BLaER1 (cell line): ENCODE measurements at regions not wholly inside any gene's neighbourhood (a gene's known extent, or its start where the extent isn't known, plus 50 kb on each side); places are given as distances from the start of the nearest gene placed in this dataset.

Experiments used
- H3K27ac ChIP-seq: shearing (Covaris generic); formaldehyde crosslinking; 2 replicates; pipeline ENCODE4 v1.8.1; 2022
- H3K27me3 ChIP-seq: shearing (Covaris generic); formaldehyde crosslinking; 2 replicates; pipeline ENCODE4 v1.8.1; 2022
- H3K36me3 ChIP-seq: shearing (Covaris generic); formaldehyde crosslinking; 2 replicates; pipeline ENCODE4 v1.8.1; 2022
- H3K4me1 ChIP-seq: shearing (Covaris generic); formaldehyde crosslinking; 2 replicates; pipeline ENCODE4 v1.8.1; 2022
- H3K4me2 ChIP-seq: shearing (Covaris generic); formaldehyde crosslinking; 2 replicates; pipeline ENCODE4 v1.8.1; 2022
- H3K4me3 ChIP-seq: shearing (Covaris generic); formaldehyde crosslinking; 2 replicates; pipeline ENCODE4 v1.8.1; 2022
- H3K9ac ChIP-seq: shearing (Covaris generic); formaldehyde crosslinking; 2 replicates; pipeline ENCODE4 v1.8.1; 2022
- H3K9me3 ChIP-seq: shearing (Covaris generic); formaldehyde crosslinking; 2 replicates; pipeline ENCODE4 v1.8.1; 2022
- H4K20me1 ChIP-seq: shearing (Covaris generic); formaldehyde crosslinking; 2 replicates; pipeline ENCODE4 v1.8.1; 2022
- Cebpa-rat ChIP-seq: shearing (Covaris generic); IDR thresholded peaks from 2 replicates; pipeline ENCODE4 v1.8.1; 2022

DNA sequence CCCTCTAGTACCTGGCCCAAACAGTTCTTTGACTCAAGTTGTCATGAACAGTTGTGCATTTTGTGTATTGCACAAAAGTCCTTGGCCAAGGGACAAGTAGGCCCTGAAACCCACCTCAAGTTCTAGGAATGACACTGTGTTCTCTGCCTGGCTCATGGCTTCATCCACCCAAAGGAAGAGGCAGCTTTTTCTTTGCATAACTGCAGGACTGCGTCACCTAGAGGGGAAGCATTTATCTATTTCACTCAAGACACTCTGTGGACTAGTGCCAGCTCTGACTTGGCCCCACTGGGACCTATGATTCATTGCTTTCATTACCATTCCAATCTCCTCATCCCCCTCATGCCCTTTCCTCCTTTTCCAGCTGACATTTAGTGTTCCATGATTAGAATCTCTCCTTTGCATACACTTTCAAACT is 119.3 kb upstream of the SIX2 start:
- H3K4me2 ChIP-seq = peak overlapping the region; percentile 4; the same call in 1 of the 2 replicates
- no peak for TF ChIP-seq Cebpa-rat
- peaks cover 52% of the 10 kb centered on the region for H3K4me1 ChIP-seq
- H3K36me3 ChIP-seq = no peaks in the 10 kb centered on the region
- H3K9ac ChIP-seq = no peak overlapping the region
- no peaks in the 10 kb centered on the region for H3K27me3 ChIP-seq
- no peak overlapping the region for H3K27ac ChIP-seq
- peaks cover 10% of the 10 kb centered on the region; the same call in 1 of the 2 replicates for H3K9me3 ChIP-seq
- H3K4me3 ChIP-seq = no peak overlapping the region
- H4K20me1 ChIP-seq = no peaks in the 10 kb centered on the region

GRCh38 chr2:45127891-45128290 is 118.6 kb upstream of the SIX2 start:
- H3K36me3 ChIP-seq = no peaks in the 10 kb centered on the region
- H3K9ac ChIP-seq = no peak overlapping the region
- H3K27me3 ChIP-seq = no peaks in the 10 kb centered on the region
- H4K20me1 ChIP-seq = no peaks in the 10 kb centered on the region
- peaks cover 45% of the 10 kb centered on the region for H3K4me1 ChIP-seq
- H3K4me3 ChIP-seq = no peak overlapping the region
- peaks cover 10% of the 10 kb centered on the region; the same call in 1 of the 2 replicates for H3K9me3 ChIP-seq
- no peak overlapping the region for H3K27ac ChIP-seq
- 0 out of 2 replicates have a peak overlapping the region, but pooled peaks have one; percentile 4 for H3K4me2 ChIP-seq
- no peak for TF ChIP-seq Cebpa-rat

DNA sequence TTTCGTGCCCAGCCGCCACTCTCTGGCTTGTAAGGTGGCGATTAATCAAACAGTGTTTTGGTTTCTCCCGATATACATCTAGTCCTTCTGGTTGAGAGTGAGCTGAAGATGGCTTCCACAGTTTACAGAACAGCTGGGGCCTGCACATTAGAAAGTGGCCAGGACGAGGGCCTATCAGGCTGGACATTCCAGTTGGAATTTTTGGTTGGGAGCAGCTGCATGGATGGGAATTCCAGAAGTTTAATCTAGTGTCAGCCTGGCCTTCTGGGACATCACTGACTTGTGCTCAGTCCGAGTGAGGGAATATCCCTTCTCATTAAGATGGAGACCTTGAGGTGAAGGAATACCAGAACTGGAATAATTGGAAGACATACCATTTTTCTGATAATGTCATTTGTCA is 118.1 kb upstream of the SIX2 start:
- H3K27ac ChIP-seq = no peak overlapping the region

DNA sequence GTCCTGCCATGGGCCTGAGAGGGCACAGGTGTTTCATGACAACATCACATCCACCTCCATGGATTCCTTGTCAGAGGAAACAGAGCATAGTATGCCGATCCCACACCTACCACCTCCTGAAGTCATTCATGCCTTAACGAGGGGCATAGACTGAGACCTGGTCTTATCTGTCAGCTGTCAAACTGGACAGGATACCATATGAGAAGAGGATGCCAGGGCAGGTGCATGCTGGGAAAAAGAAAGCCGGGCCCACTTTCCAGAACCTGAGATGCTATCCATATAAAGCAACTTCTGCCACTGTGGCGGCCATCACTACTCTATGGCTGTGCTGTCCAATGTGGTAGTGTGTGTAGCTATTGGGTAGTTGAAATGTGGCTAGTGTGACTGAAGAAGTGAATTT is 116.0 kb upstream of the SIX2 start:
- Histone ChIP-seq H3K36me3 (no peaks in the 10 kb centered on the region), H3K4me3 (no peak overlapping the region), H4K20me1 (no peaks in the 10 kb centered on the region), H3K9ac (no peak overlapping the region), H3K4me2 (no peak overlapping the region), H3K4me1 (peaks cover 19% of the 10 kb centered on the region), H3K27ac (no peak overlapping the region), H3K27me3 (no peaks in the 10 kb centered on the region), H3K9me3 (peaks cover 10% of the 10 kb centered on the region; the same call in 1 of the 2 replicates)
- no peak for TF ChIP-seq Cebpa-rat

More for the DNA sequence above, 118.1 kb upstream of the SIX2 start:
- H3K9ac ChIP-seq = no peak overlapping the region
- no peaks in the 10 kb centered on the region for H3K27me3 ChIP-seq
- TF ChIP-seq Cebpa-rat = no peak
- H3K4me1 ChIP-seq = peaks cover 40% of the 10 kb centered on the region
- H3K4me3 ChIP-seq = no peak overlapping the region
- H3K36me3 ChIP-seq = no peaks in the 10 kb centered on the region
- H3K9me3 ChIP-seq = peaks cover 10% of the 10 kb centered on the region; the same call in 1 of the 2 replicates
- no peaks in the 10 kb centered on the region for H4K20me1 ChIP-seq
- no peak overlapping the region for H3K4me2 ChIP-seq

- no peak overlapping the region for H3K4me2 ChIP-seq
- H3K27me3 ChIP-seq = no peaks in the 10 kb centered on the region
- H3K9ac ChIP-seq = no peak overlapping the region
- H3K4me1 ChIP-seq = peaks cover 11% of the 10 kb centered on the region
- H3K27ac ChIP-seq = no peak overlapping the region
- H3K36me3 ChIP-seq = no peaks in the 10 kb centered on the region
- TF ChIP-seq Cebpa-rat = no peak
- H3K9me3 ChIP-seq = peaks cover 2% of the 10 kb centered on the region; the same call in 1 of the 2 replicates
- no peak overlapping the region for H3K4me3 ChIP-seq
- H4K20me1 ChIP-seq = no peaks in the 10 kb centered on the region
Observed at GRCh38 chr2:45124456-45124855, 115.2 kb upstream of the SIX2 start.

DNA sequence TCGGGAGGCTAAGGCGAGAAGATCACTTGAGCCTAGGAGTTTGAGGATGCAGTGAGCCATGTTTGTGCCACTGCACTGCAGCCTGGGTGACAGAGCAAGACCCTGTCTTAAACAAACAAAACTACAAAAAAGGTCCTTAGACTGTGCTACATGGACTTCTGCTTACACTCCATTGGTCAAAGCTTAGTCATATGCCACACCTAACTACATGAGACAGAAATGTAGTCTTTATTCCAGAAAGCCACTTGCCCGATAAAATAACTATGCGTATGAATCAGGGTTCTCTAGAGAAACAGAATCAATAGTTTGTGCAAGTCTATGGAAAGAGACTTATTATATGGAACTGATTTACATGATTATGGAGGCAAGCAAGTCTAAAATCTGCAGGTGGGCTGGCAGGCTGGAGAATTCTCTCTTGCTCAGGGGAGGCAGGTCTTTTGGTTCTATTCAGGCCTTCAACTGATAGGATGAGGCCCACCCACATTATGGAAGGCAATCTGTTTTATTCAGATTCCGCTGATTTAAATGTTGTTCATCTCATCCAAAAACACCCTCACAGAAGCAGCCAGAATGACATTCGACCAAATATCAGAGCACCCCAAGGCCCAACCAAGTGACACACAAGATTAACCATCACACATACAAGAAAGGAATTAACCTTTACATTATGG is 114.4 kb upstream of the SIX2 start:
- TF ChIP-seq Cebpa-rat = no peak
- H3K9ac ChIP-seq = no peak overlapping the region
- H3K4me1 ChIP-seq = peaks cover 6% of the 10 kb centered on the region
- no peaks in the 10 kb centered on the region for H4K20me1 ChIP-seq
- no peak overlapping the region for H3K4me3 ChIP-seq
- H3K27me3 ChIP-seq = no peaks in the 10 kb centered on the region
- H3K36me3 ChIP-seq = no peaks in the 10 kb centered on the region
- H3K4me2 ChIP-seq = no peak overlapping the region
- no peaks in the 10 kb centered on the region for H3K9me3 ChIP-seq
- no peak overlapping the region for H3K27ac ChIP-seq

- Histone ChIP-seq H3K27me3 (no peaks in the 10 kb centered on the region), H3K27ac (no peak overlapping the region)
Observed at GRCh38 chr2:45123065-45123464, 113.8 kb upstream of the SIX2 start.

DNA sequence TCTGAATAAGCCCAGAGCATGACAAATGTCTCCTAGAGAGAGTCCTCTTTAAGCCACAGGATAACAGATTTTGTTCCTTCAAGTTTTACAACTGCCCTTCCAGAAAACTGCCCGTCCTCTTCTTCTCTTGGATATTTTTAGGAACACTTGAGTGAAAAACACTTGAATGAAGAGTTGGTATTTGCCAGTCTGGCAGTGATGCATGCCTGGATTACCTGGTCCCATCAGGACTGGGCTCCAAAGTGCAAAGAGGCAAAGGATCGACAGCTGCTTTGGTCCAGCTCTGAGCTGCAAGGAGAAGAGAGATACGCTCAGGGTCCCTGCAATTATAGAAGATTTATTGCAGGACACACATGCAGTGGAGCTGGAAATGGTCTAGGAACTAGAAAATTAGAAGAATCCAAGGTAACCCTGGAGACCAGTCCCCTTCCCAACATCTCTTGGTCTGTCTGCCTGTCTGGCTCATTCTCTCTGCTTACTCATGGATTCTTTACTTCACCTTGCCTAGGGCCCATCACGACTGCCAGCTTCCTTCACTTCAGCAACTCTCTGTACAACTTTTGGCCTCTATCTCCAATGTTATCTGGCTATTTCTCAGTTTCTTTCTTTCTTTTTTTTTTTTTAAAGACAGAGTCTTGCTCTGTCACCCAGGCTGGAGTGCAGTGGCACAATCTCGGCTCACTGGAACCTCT is 112.1 kb upstream of the SIX2 start:
- Histone ChIP-seq H3K27me3 (no peaks in the 10 kb centered on the region), H3K36me3 (no peaks in the 10 kb centered on the region), H3K4me2 (no peak overlapping the region), H3K27ac (no peak overlapping the region), H3K4me3 (no peak overlapping the region), H3K9me3 (no peaks in the 10 kb centered on the region), H3K9ac (no peak overlapping the region), H3K4me1 (no peaks in the 10 kb centered on the region), H4K20me1 (no peaks in the 10 kb centered on the region)
- no peak for TF ChIP-seq Cebpa-rat

More at GRCh38 chr2:45123065-45123464, 113.8 kb upstream of the SIX2 start:
- Histone ChIP-seq H3K36me3 (no peaks in the 10 kb centered on the region), H4K20me1 (no peaks in the 10 kb centered on the region), H3K9me3 (no peaks in the 10 kb centered on the region), H3K4me3 (no peak overlapping the region), H3K4me1 (peaks cover under 1% of the 10 kb centered on the region; the same call in 1 of the 2 replicates), H3K9ac (no peak overlapping the region), H3K4me2 (no peak overlapping the region)
- no peak for TF ChIP-seq Cebpa-rat

GRCh38 chr2:45120546-45120945 is 111.3 kb upstream of the SIX2 start:
- H3K27me3 ChIP-seq = no peaks in the 10 kb centered on the region
- H3K9ac ChIP-seq = no peak overlapping the region
- H3K36me3 ChIP-seq = no peaks in the 10 kb centered on the region
- H3K9me3 ChIP-seq = no peaks in the 10 kb centered on the region
- H3K4me3 ChIP-seq = no peak overlapping the region
- no peak overlapping the region for H3K27ac ChIP-seq
- H3K4me2 ChIP-seq = no peak overlapping the region
- no peaks in the 10 kb centered on the region for H3K4me1 ChIP-seq
- no peaks in the 10 kb centered on the region for H4K20me1 ChIP-seq
- TF ChIP-seq Cebpa-rat = no peak

- Histone ChIP-seq H3K27me3 (no peaks in the 10 kb centered on the region), H3K9me3 (no peaks in the 10 kb centered on the region), H3K36me3 (no peaks in the 10 kb centered on the region), H3K4me1 (no peaks in the 10 kb centered on the region), H3K4me3 (no peak overlapping the region), H4K20me1 (no peaks in the 10 kb centered on the region), H3K9ac (no peak overlapping the region), H3K27ac (no peak overlapping the region), H3K4me2 (no peak overlapping the region)
- no peak for TF ChIP-seq Cebpa-rat
Observed at GRCh38 chr2:45119855-45120254, 110.6 kb upstream of the SIX2 start.
